HCT116 (cell line): ENCODE measurements at regions not wholly inside any gene's neighbourhood (a gene's known extent, or its start where the extent isn't known, plus 50 kb on each side); places are given as distances from the start of the nearest gene placed in this dataset.
"Not testable (repeated sequence)": the region's sequence is repeated elsewhere in the genome, so short reads cannot be mapped to it uniquely, and the experiment has no call there.

Source experiments
- CTCF ChIP-seq, 3 experiments: fragments of 200-600 bp in 1 of 3; sonication (generic) in 1 of 3; IDR thresholded peaks in 2 of 3; conservative IDR thresholded peaks in 1 of 3; 2 replicates each; pipeline ENCODE4 v1.5.1; 2012 to 2017; ENCODE audit warnings: low read depth in 2 of 3, low read length in 2 of 3, antibody characterized with exemption in 1 of 3, borderline replicate concordance in 1 of 3, control low read depth in 1 of 3, mild to moderate bottlenecking in 1 of 3, mixed read lengths in 1 of 3, mixed run types in 1 of 3, moderate library complexity in 1 of 3; ENCODE audit not compliant: insufficient read depth in 1 of 3
- ELF1 ChIP-seq: IDR thresholded peaks from 2 replicates; pipeline ENCODE4 v1.6.1; 2012; ENCODE audit warnings: low read depth, borderline replicate concordance
- POLR2A ChIP-seq: IDR thresholded peaks from 2 replicates; pipeline ENCODE4 v1.7.0; 2011; ENCODE audit warnings: borderline replicate concordance; ENCODE audit not compliant: insufficient read depth, insufficient read length; ENCODE audit errors: extremely low read depth

- TF ChIP-seq CTCF (IDR thresholded peaks at IDR 0.05 in 2 of 3, conservative IDR thresholded peaks at IDR 0.05 in 1 of 3; ENCODE audit: borderline replicate concordance in 1 of 3, insufficient read depth in 1 of 3, low read depth in 2 of 3, low read length in 2 of 3); POLR2A; ELF1: not testable (repeated sequence)
Measured at GRCh38 chr19:20271927-20272626, 105.1 kb downstream of the ZNF486 start.
